Neuronal stem cell (in vitro differentiated cells): ENCODE measurements at regions not wholly inside any gene's neighbourhood (a gene's known extent, or its start where the extent isn't known, plus 50 kb on each side); places are given as distances from the start of the nearest gene placed in this dataset.

Experiments
- DNase-seq: peaks from one replicate; pipeline ENCODE4 v3.0.0-alpha.2; 2013; ENCODE audit warnings: low spot score
- H2AFZ ChIP-seq: one replicate; pipeline ENCODE4 v1.6.1; 2013; ENCODE audit warnings: mild to moderate bottlenecking, low read length, inconsistent platforms
- H2AK5ac ChIP-seq: 2 replicates; pipeline ENCODE4 v1.6.1; 2013; ENCODE audit warnings: low read depth, mild to moderate bottlenecking, inconsistent platforms, low read length, moderate library complexity, mixed read lengths
- H2BK120ac ChIP-seq: 2 replicates; pipeline ENCODE4 v1.6.1; 2013; ENCODE audit warnings: low read depth, mild to moderate bottlenecking, inconsistent platforms, low read length, moderate library complexity, mixed read lengths
- H2BK12ac ChIP-seq: one replicate; pipeline ENCODE4 v1.6.1; 2013; ENCODE audit warnings: low read length, inconsistent platforms
- H2BK15ac ChIP-seq: 2 replicates; pipeline ENCODE4 v1.6.1; 2013; ENCODE audit warnings: mild to moderate bottlenecking, low read length, inconsistent platforms, mixed read lengths
- H2BK5ac ChIP-seq: one replicate; pipeline ENCODE4 v1.6.1; 2013; ENCODE audit warnings: inconsistent platforms, mild to moderate bottlenecking, low read length, moderate library complexity
- H3K14ac ChIP-seq: one replicate; pipeline ENCODE4 v1.6.1; 2013; ENCODE audit warnings: low read length, inconsistent platforms
- H3K18ac ChIP-seq: 2 replicates; pipeline ENCODE4 v1.6.1; 2013; ENCODE audit warnings: low read length, inconsistent platforms
- H3K23ac ChIP-seq: 2 replicates; pipeline ENCODE4 v1.6.1; 2013; ENCODE audit warnings: low read depth, mild to moderate bottlenecking, mixed read lengths, low read length, inconsistent platforms; ENCODE audit not compliant: poor library complexity
- H3K27ac ChIP-seq: replicated peaks from 3 replicates; pipeline ENCODE4 v1.5.1; 2013; ENCODE audit warnings: low read length, inconsistent platforms
- H3K27me3 ChIP-seq, 3 experiments: 2 replicates each; pipeline ENCODE4 v1.6.1; 2013; ENCODE audit warnings: low read length in 3 of 3, mild to moderate bottlenecking in 2 of 3, inconsistent platforms in 1 of 3, low read depth in 1 of 3, mixed read lengths in 1 of 3, moderate library complexity in 1 of 3; ENCODE audit not compliant: control insufficient read depth in 3 of 3, insufficient read depth in 3 of 3
- H3K36me3 ChIP-seq, 2 donors: replicated peaks in 1 of 2; 2 replicates each; pipeline ENCODE4 v1.6.1; 2013; ENCODE audit warnings: low read length in 2 of 2; ENCODE audit not compliant: control insufficient read depth in 2 of 2, insufficient read depth in 2 of 2
- H3K4ac ChIP-seq: 2 replicates; pipeline ENCODE4 v1.6.1; 2013; ENCODE audit warnings: inconsistent platforms, mild to moderate bottlenecking, low read length, moderate library complexity
- H3K4me1 ChIP-seq, 2 donors: 1 replicate in 1 of 2; 2 replicates in 1 of 2; pipeline ENCODE4 v1.6.1; 2013; ENCODE audit warnings: low read length in 2 of 2, low read depth in 1 of 2; ENCODE audit not compliant: control insufficient read depth in 2 of 2, insufficient read depth in 1 of 2
- H3K4me2 ChIP-seq: one replicate; pipeline ENCODE4 v1.6.1; 2013; ENCODE audit warnings: mild to moderate bottlenecking, low read length, inconsistent platforms; ENCODE audit not compliant: insufficient read depth, poor library complexity, severe bottlenecking
- H3K4me3 ChIP-seq, 2 donors: 2 replicates each; pipeline ENCODE4 v1.5.1; 2013; ENCODE audit warnings: low read length in 2 of 2, mild to moderate bottlenecking in 2 of 2, inconsistent platforms in 1 of 2, moderate library complexity in 1 of 2
- H3K79me1 ChIP-seq: one replicate; pipeline ENCODE4 v1.6.1; 2013; ENCODE audit warnings: low read depth, mild to moderate bottlenecking, inconsistent platforms, low read length, moderate library complexity
- H3K9ac ChIP-seq: one replicate; pipeline ENCODE4 v1.6.1; 2013; ENCODE audit warnings: mild to moderate bottlenecking, low read depth, low read length, inconsistent platforms; ENCODE audit not compliant: poor library complexity
- H3K9me3 ChIP-seq, 2 donors: replicated peaks in 1 of 2; 2 replicates each; pipeline versions ENCODE3 to v1.6.1; 2013; ENCODE audit warnings: low read length in 2 of 2, mild to moderate bottlenecking in 2 of 2, inconsistent platforms in 1 of 2, low read depth in 1 of 2, mixed read lengths in 1 of 2, moderate library complexity in 1 of 2; ENCODE audit not compliant: control insufficient read depth in 2 of 2, insufficient read depth in 1 of 2
- H4K8ac ChIP-seq: one replicate; pipeline ENCODE4 v1.6.1; 2013; ENCODE audit warnings: low read depth, mild to moderate bottlenecking, inconsistent platforms, low read length, moderate library complexity
- H4K91ac ChIP-seq: one replicate; pipeline ENCODE4 v1.6.1; 2013; ENCODE audit warnings: low read length, low read depth, mild to moderate bottlenecking, inconsistent platforms; ENCODE audit not compliant: poor library complexity
- WGBS, 2 donors: extraction: QIAGEN DNeasy Blood & Tissue Kit; methylation state at CpG; one replicate each; pipeline ENCODE4 v1.1.7; 2013; ENCODE audit warnings: missing lambda C conversion rate in 2 of 2, mixed read lengths in 1 of 2; ENCODE audit not compliant: insufficient read length in 2 of 2, insufficient replicate concordance in 1 of 2; ENCODE audit errors: extremely low coverage in 2 of 2; 5-methylcytosine and 5-hydroxymethylcytosine counted together

GRCh38 chr2:15702452-15702851 is 110.8 kb downstream of the DDX1 start:
- DNase-seq = no peak
- H3K9ac ChIP-seq = no peak overlapping the region
- H3K14ac ChIP-seq = no peak overlapping the region
- no peak overlapping the region for H4K91ac ChIP-seq
- H3K9me3 ChIP-seq = no peaks in the 10 kb centered on the region
- H2BK15ac ChIP-seq = no peak overlapping the region
- H3K4me3 ChIP-seq = no peak overlapping the region
- H3K4me1 ChIP-seq = peaks cover 0 to 7% of the 10 kb centered on the region in 2 donors
- no peak overlapping the region for H3K27ac ChIP-seq
- H3K36me3 ChIP-seq = no peaks in the 10 kb centered on the region
- peaks cover 0 to 4% (median 0%) of the 10 kb centered on the region in 3 experiments for H3K27me3 ChIP-seq
- H2BK5ac ChIP-seq = no peak overlapping the region
- WGBS, 2 donors = no CpG with 5 or more reads among the region's 4 CpGs
- no peak overlapping the region for H2AK5ac ChIP-seq
- H3K4me2 ChIP-seq = no peak overlapping the region
- no peak overlapping the region for H4K8ac ChIP-seq
- H3K4ac ChIP-seq = no peak overlapping the region
- no peak overlapping the region for H3K23ac ChIP-seq
- H2AFZ ChIP-seq = no peak overlapping the region
- H3K79me1 ChIP-seq = no peaks in the 10 kb centered on the region
- H2BK120ac ChIP-seq = no peak overlapping the region
- no peak overlapping the region for H2BK12ac ChIP-seq
- no peak overlapping the region for H3K18ac ChIP-seq

GRCh38 chr2:15703365-15703869 is 111.7 kb downstream of the DDX1 start:
- H2BK120ac ChIP-seq = no peak overlapping the region
- H2BK15ac ChIP-seq = no peak overlapping the region
- peaks cover 0 to 4% (median 0%) of the 10 kb centered on the region in 3 experiments for H3K27me3 ChIP-seq
- H2BK5ac ChIP-seq = no peak overlapping the region
- H2AFZ ChIP-seq = no peak overlapping the region
- H3K23ac ChIP-seq = no peak overlapping the region
- no peaks in the 10 kb centered on the region for H3K9me3 ChIP-seq
- H2BK12ac ChIP-seq = no peak overlapping the region
- no peak for DNase-seq
- no peak overlapping the region for H3K9ac ChIP-seq
- H3K4me1 ChIP-seq = peaks cover 0 to 8% of the 10 kb centered on the region in 2 donors
- no peak overlapping the region for H3K4ac ChIP-seq
- H3K79me1 ChIP-seq = no peaks in the 10 kb centered on the region
- H2AK5ac ChIP-seq = no peak overlapping the region
- H3K4me3 ChIP-seq = no peak overlapping the region
- WGBS, 2 donors = no CpG with 5 or more reads among the region's 1 CpG
- no peak overlapping the region for H3K27ac ChIP-seq
- no peak overlapping the region for H4K8ac ChIP-seq
- no peak overlapping the region for H3K14ac ChIP-seq
- no peak overlapping the region for H3K4me2 ChIP-seq
- no peaks in the 10 kb centered on the region for H3K36me3 ChIP-seq
- H3K18ac ChIP-seq = no peak overlapping the region
- no peak overlapping the region for H4K91ac ChIP-seq

- no peak overlapping the region for H2AFZ ChIP-seq
These were observed 112.6 kb downstream of the DDX1 start for GRCh38 chr2:15704086-15704787.

GRCh38 chr2:15704788-15705115 is 113.1 kb downstream of the DDX1 start:
- no peak overlapping the region for H2AK5ac ChIP-seq
- WGBS, 2 donors = no CpG with 5 or more reads among the region's 1 CpG
- H3K9me3 ChIP-seq = no peaks in the 10 kb centered on the region
- no peak overlapping the region for H4K8ac ChIP-seq
- H3K4me3 ChIP-seq = no peak overlapping the region
- H2AFZ ChIP-seq = no peak overlapping the region
- no peak overlapping the region for H3K4ac ChIP-seq
- no peak overlapping the region for H3K23ac ChIP-seq
- no peak overlapping the region for H3K9ac ChIP-seq
- DNase-seq = no peak
- H2BK15ac ChIP-seq = no peak overlapping the region
- peaks cover 0 to 4% (median 0%) of the 10 kb centered on the region in 3 experiments for H3K27me3 ChIP-seq
- no peak overlapping the region for H3K4me2 ChIP-seq
- H3K36me3 ChIP-seq = no peaks in the 10 kb centered on the region
- no peak overlapping the region for H2BK12ac ChIP-seq
- no peaks in the 10 kb centered on the region for H3K79me1 ChIP-seq
- H2BK5ac ChIP-seq = no peak overlapping the region
- H3K27ac ChIP-seq = no peak overlapping the region
- no peak overlapping the region for H3K18ac ChIP-seq
- no peak overlapping the region for H4K91ac ChIP-seq
- peaks cover 5 to 9% of the 10 kb centered on the region in 2 donors for H3K4me1 ChIP-seq
- H3K14ac ChIP-seq = no peak overlapping the region
- no peak overlapping the region for H2BK120ac ChIP-seq

More at GRCh38 chr2:15704086-15704787, 112.6 kb downstream of the DDX1 start:
- Histone ChIP-seq H3K79me1 (no peaks in the 10 kb centered on the region), H2BK15ac (no peak overlapping the region), H2BK12ac (peak overlapping the region; percentile 64), H3K18ac (no peak overlapping the region), H3K23ac (no peak overlapping the region), H2BK5ac (no peak overlapping the region), H3K4me1 (peaks cover 5 to 9% of the 10 kb centered on the region in 2 donors), H3K27me3 (peaks cover 0 to 4% (median 0%) of the 10 kb centered on the region in 3 experiments), H4K91ac (no peak overlapping the region), H3K9ac (no peak overlapping the region), H3K36me3 (no peaks in the 10 kb centered on the region), H3K4ac (no peak overlapping the region), H4K8ac (no peak overlapping the region), H3K9me3 (no peaks in the 10 kb centered on the region), H2BK120ac (no peak overlapping the region), H2AK5ac (no peak overlapping the region), H3K4me2 (no peak overlapping the region), H3K14ac (no peak overlapping the region), H3K4me3 (no peak overlapping the region), H3K27ac (no peak overlapping the region)
- WGBS, 2 donors = no CpG with 5 or more reads among the region's 2 CpGs
- no peak for DNase-seq
